ENCODE measurements at regions not wholly inside any gene's neighbourhood (a gene's known extent, or its start where the extent isn't known, plus 50 kb on each side); places are given as distances from the start of the nearest gene placed in this dataset.

DNA sequence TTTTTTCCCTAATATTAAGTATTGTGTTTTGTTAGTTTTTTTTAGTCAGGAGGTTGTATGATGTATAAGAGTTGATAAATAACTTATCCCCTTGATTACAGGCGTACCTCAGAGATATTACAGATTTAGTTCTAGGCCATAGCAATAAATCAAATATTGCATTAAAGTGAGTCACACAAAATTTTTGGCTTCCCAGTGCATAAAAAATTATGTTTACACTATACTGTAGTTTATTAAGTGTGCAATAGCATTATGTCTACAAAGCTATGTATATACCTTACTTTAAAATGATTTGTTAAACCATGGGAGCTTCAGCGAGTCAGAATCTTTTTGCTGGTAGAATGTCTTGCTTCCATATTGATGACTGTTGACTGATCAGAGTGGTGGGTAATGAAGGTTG, 1180.6 kb upstream of the CDH18 start:
- Histone ChIP-seq H3K27ac (replicated peaks) (no peak overlapping the region), H3K4me3 (replicated peaks; ENCODE audit: insufficient read depth, low read length) (no peak overlapping the region), H3K27me3 (ENCODE audit: insufficient read depth, poor library complexity, severe bottlenecking) (no peaks in the 10 kb centered on the region)
- no peak for DNase-seq (ENCODE audit: low read depth in 1 of 2, low spot score in 1 of 2)
- TF ChIP-seq POLR2AphosphoS5 (IDR thresholded peaks at IDR 0.05; ENCODE audit: low read depth) (no peak), GABPA (IDR thresholded peaks at IDR 0.05; ENCODE audit: low read depth) (no peak), SPI1 (IDR thresholded peaks at IDR 0.05; ENCODE audit: borderline replicate concordance, low read depth) (no peak)
- TF ChIP-seq, protein P1, sequence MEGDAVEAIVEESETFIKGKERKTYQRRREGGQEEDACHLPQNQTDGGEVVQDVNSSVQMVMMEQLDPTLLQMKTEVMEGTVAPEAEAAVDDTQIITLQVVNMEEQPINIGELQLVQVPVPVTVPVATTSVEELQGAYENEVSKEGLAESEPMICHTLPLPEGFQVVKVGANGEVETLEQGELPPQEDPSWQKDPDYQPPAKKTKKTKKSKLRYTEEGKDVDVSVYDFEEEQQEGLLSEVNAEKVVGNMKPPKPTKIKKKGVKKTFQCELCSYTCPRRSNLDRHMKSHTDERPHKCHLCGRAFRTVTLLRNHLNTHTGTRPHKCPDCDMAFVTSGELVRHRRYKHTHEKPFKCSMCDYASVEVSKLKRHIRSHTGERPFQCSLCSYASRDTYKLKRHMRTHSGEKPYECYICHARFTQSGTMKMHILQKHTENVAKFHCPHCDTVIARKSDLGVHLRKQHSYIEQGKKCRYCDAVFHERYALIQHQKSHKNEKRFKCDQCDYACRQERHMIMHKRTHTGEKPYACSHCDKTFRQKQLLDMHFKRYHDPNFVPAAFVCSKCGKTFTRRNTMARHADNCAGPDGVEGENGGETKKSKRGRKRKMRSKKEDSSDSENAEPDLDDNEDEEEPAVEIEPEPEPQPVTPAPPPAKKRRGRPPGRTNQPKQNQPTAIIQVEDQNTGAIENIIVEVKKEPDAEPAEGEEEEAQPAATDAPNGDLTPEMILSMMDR (IDR thresholded peaks at IDR 0.05; ENCODE audit: insufficient read depth, low read length): no peak
- TF ChIP-seq, protein P2, sequence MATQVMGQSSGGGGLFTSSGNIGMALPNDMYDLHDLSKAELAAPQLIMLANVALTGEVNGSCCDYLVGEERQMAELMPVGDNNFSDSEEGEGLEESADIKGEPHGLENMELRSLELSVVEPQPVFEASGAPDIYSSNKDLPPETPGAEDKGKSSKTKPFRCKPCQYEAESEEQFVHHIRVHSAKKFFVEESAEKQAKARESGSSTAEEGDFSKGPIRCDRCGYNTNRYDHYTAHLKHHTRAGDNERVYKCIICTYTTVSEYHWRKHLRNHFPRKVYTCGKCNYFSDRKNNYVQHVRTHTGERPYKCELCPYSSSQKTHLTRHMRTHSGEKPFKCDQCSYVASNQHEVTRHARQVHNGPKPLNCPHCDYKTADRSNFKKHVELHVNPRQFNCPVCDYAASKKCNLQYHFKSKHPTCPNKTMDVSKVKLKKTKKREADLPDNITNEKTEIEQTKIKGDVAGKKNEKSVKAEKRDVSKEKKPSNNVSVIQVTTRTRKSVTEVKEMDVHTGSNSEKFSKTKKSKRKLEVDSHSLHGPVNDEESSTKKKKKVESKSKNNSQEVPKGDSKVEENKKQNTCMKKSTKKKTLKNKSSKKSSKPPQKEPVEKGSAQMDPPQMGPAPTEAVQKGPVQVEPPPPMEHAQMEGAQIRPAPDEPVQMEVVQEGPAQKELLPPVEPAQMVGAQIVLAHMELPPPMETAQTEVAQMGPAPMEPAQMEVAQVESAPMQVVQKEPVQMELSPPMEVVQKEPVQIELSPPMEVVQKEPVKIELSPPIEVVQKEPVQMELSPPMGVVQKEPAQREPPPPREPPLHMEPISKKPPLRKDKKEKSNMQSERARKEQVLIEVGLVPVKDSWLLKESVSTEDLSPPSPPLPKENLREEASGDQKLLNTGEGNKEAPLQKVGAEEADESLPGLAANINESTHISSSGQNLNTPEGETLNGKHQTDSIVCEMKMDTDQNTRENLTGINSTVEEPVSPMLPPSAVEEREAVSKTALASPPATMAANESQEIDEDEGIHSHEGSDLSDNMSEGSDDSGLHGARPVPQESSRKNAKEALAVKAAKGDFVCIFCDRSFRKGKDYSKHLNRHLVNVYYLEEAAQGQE (IDR thresholded peaks at IDR 0.05; ENCODE audit: insufficient replicate concordance, low read depth): no peak

DNA sequence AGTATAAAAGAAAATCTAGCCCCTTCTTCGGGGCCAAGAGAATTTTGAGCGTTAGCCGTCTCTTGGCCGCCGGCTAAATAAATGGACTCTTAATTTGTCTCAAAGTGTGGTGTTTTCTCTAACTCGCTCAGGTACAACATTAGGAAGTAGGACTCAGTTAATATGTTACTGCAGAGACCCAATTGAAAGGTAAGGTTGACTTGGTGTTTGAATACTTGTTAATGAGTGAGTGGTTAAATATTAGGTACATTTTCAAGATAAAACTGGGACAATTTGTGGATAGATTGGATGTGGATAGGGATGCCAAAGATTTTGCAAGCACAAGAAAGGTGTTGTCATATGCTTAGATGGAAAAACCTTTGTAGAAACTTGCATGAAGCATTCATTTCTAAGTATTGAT, 1177.3 kb upstream of the CDH18 start:
- no peak overlapping the region for H3K27ac ChIP-seq (replicated peaks)
- H3K4me3 ChIP-seq (replicated peaks; ENCODE audit: insufficient read depth, low read length): no peak overlapping the region
- H3K27me3 ChIP-seq (ENCODE audit: insufficient read depth, poor library complexity, severe bottlenecking): no peaks in the 10 kb centered on the region
- DNase-seq (ENCODE audit: low read depth in 1 of 2, low spot score in 1 of 2): no peak
- TF ChIP-seq SPI1 (IDR thresholded peaks at IDR 0.05; ENCODE audit: borderline replicate concordance, low read depth) (no peak), POLR2AphosphoS5 (IDR thresholded peaks at IDR 0.05; ENCODE audit: low read depth) (no peak), GABPA (IDR thresholded peaks at IDR 0.05; ENCODE audit: low read depth) (no peak)
- TF ChIP-seq, protein P2 (IDR thresholded peaks at IDR 0.05; ENCODE audit: insufficient replicate concordance, low read depth): no peak
- TF ChIP-seq, protein P1 (IDR thresholded peaks at IDR 0.05; ENCODE audit: insufficient read depth, low read length): no peak

DNA sequence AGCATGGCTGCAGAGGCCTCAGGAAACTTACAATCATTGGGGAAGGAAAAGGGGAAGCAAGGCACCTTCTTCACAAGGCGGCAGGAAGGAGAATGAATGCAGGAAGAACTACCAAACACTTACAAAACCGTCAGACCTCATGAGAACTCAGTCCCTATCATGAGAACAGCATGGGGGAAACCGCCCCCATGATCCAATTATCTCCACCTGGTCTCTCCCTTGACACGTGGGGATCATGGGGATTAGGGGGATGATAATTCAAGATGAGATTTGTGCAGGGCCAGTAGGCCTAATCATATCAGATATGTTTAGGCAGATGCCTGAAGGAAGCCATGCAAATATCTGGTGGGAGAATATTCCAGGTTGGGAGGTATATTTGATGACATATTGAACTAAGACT, 1176.4 kb upstream of the CDH18 start:
- no peak for DNase-seq (ENCODE audit: low read depth in 1 of 2, low spot score in 1 of 2)
- H3K27me3 ChIP-seq (ENCODE audit: insufficient read depth, poor library complexity, severe bottlenecking): no peaks in the 10 kb centered on the region
- no peak overlapping the region for H3K4me3 ChIP-seq (replicated peaks; ENCODE audit: insufficient read depth, low read length)
- H3K27ac ChIP-seq (replicated peaks): no peak overlapping the region
- TF ChIP-seq, protein P2 (IDR thresholded peaks at IDR 0.05; ENCODE audit: insufficient replicate concordance, low read depth): no peak
- TF ChIP-seq SPI1 (IDR thresholded peaks at IDR 0.05; ENCODE audit: borderline replicate concordance, low read depth) (no peak), GABPA (IDR thresholded peaks at IDR 0.05; ENCODE audit: low read depth) (no peak), POLR2AphosphoS5 (IDR thresholded peaks at IDR 0.05; ENCODE audit: low read depth) (no peak)
- TF ChIP-seq, protein P1 (IDR thresholded peaks at IDR 0.05; ENCODE audit: insufficient read depth, low read length): no peak
